ENCODE measurements at regions not wholly inside any gene's neighbourhood (a gene's known extent, or its start where the extent isn't known, plus 50 kb on each side); places are given as distances from the start of the nearest gene placed in this dataset.
"Not testable (repeated sequence)": the region's sequence is repeated elsewhere in the genome, so short reads cannot be mapped to it uniquely, and the experiment has no call there.

DNA sequence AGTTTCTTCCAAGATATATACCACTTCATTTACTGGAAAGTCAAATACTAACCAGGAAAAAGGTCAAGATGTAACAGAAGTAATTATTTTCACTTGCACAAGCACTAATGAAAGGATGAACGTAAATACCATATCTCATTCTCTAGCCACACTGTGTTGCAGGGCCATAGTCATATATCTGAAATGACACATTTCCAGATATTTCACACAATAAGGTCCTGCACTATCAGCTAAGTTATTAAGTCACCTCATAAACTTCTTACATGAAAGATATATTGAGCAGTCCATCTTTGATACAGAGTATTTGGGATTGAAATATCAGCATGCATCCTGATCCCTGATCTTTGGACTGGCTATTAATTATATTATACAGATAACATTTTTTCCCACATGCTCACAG is 783.3 kb upstream of the MGAT4C start:
- TF ChIP-seq TAF1 (IDR thresholded peaks at IDR 0.05; ENCODE audit: low read depth, low read length) (no peak), POU2F2 (IDR thresholded peaks at IDR 0.05; ENCODE audit: low read depth, low read length) (no peak), POLR2AphosphoS5 (IDR thresholded peaks at IDR 0.05; ENCODE audit: low read depth, low read length) (no peak), POLR2A (IDR thresholded peaks at IDR 0.05; ENCODE audit: low read depth, low read length) (no peak), PAX5 (IDR thresholded peaks at IDR 0.05; ENCODE audit: insufficient read depth, low read length, severe bottlenecking) (no peak), SPI1 (IDR thresholded peaks at IDR 0.05; ENCODE audit: low read depth, low read length) (no peak)
- FAIRE-seq (no peak), DNase-seq (ENCODE audit: insufficient read length, low spot score) (no peak)

DNA sequence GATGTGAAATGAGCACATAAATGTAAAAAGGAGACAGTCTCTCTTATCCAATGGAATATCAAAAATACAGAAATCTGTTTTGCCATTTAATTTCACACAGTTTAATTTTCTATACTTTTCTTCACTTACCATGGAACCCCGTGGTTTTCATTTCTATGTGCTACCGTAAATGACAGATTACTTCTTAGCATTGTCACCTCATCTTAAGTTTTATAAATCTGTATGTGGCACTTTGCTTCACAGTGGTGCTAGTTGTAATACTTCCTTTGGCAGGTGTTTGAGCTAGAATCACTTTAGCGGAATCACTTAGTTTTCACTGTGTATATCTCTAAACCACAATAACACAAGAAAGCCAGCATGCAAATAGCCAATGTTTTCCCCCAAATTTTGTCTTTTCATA is 781.9 kb upstream of the MGAT4C start:
- DNase-seq (ENCODE audit: insufficient read length, low spot score) (no peak), FAIRE-seq (no peak)
- TF ChIP-seq SPI1 (IDR thresholded peaks at IDR 0.05; ENCODE audit: low read depth, low read length) (no peak), POLR2AphosphoS5 (IDR thresholded peaks at IDR 0.05; ENCODE audit: low read depth, low read length) (no peak), TAF1 (IDR thresholded peaks at IDR 0.05; ENCODE audit: low read depth, low read length) (no peak), POLR2A (IDR thresholded peaks at IDR 0.05; ENCODE audit: low read depth, low read length) (no peak), PAX5 (IDR thresholded peaks at IDR 0.05; ENCODE audit: insufficient read depth, low read length, severe bottlenecking) (no peak), POU2F2 (IDR thresholded peaks at IDR 0.05; ENCODE audit: low read depth, low read length) (no peak)

GRCh38 chr12:87025976-87026375 is 769.8 kb upstream of the MGAT4C start:
- no peak for TF ChIP-seq SPI1 (IDR thresholded peaks at IDR 0.05; ENCODE audit: low read depth, low read length)
- TF ChIP-seq PAX5 (IDR thresholded peaks at IDR 0.05; ENCODE audit: insufficient read depth, low read length, severe bottlenecking), result no peak
- no peak for TF ChIP-seq TAF1 (IDR thresholded peaks at IDR 0.05; ENCODE audit: low read depth, low read length)
- no peak for TF ChIP-seq POLR2A (IDR thresholded peaks at IDR 0.05; ENCODE audit: low read depth, low read length)
- no peak for TF ChIP-seq POLR2AphosphoS5 (IDR thresholded peaks at IDR 0.05; ENCODE audit: low read depth, low read length)
- no peak for TF ChIP-seq POU2F2 (IDR thresholded peaks at IDR 0.05; ENCODE audit: low read depth, low read length)
- DNase-seq (ENCODE audit: insufficient read length, low spot score) (no peak), FAIRE-seq (no peak)

DNA sequence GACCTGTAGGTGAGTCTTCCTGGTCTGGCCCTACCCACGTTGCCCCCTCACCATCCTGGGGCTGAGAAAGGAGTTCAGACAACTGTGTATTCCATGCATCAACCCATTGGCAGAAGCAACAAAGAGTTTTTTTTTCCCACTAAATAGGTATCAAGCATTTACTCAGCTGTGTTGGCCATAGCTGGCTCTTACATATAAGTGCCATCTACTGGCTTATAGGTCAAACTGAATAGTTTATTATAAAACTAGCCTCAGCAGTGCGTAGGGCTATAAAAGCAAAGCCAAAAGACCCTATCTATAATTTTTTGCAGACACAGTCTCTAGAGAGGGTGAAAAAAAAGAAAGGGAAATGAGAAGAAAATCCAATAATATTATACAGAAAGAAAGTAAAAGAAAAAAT is 765.2 kb upstream of the MGAT4C start:
- DNase-seq (ENCODE audit: insufficient read length, low spot score) (no peak), FAIRE-seq (no peak)
- TF ChIP-seq POLR2AphosphoS5 (IDR thresholded peaks at IDR 0.05; ENCODE audit: low read depth, low read length) (no peak), PAX5 (IDR thresholded peaks at IDR 0.05; ENCODE audit: insufficient read depth, low read length, severe bottlenecking) (no peak), POU2F2 (IDR thresholded peaks at IDR 0.05; ENCODE audit: low read depth, low read length) (no peak), SPI1 (IDR thresholded peaks at IDR 0.05; ENCODE audit: low read depth, low read length) (no peak), TAF1 (IDR thresholded peaks at IDR 0.05; ENCODE audit: low read depth, low read length) (no peak), POLR2A (IDR thresholded peaks at IDR 0.05; ENCODE audit: low read depth, low read length) (no peak)

- no peak for TF ChIP-seq TAF1 (IDR thresholded peaks at IDR 0.05; ENCODE audit: low read depth, low read length)
- no peak for TF ChIP-seq POU2F2 (IDR thresholded peaks at IDR 0.05; ENCODE audit: low read depth, low read length)
- no peak for TF ChIP-seq POLR2A (IDR thresholded peaks at IDR 0.05; ENCODE audit: low read depth, low read length)
- TF ChIP-seq POLR2AphosphoS5 (IDR thresholded peaks at IDR 0.05; ENCODE audit: low read depth, low read length), result no peak
- no peak for TF ChIP-seq SPI1 (IDR thresholded peaks at IDR 0.05; ENCODE audit: low read depth, low read length)
- no peak for TF ChIP-seq PAX5 (IDR thresholded peaks at IDR 0.05; ENCODE audit: insufficient read depth, low read length, severe bottlenecking)
- FAIRE-seq (no peak), DNase-seq (ENCODE audit: insufficient read length, low spot score) (no peak)
These were observed 763.9 kb upstream of the MGAT4C start for GRCh38 chr12:87020071-87020470.

DNA sequence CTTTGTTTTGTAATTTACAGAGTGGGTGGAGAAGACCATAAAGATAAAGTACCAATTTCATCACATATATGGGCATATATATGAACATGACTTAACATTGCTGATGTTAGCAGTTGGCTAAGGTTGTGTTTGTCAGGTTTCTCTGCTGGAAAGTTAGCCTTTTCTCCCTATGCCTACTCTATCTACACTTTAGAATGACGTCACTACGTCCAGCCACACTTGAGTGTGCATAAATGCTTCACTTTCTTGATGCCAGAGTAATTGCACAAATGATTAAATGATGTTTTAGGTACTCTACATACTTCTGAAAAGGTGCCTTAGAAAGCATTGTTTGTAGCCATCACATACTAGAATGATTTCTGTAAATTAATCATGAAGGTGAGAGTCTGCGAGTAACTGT is 759.2 kb upstream of the MGAT4C start:
- FAIRE-seq, result no peak
- TF ChIP-seq POU2F2 (IDR thresholded peaks at IDR 0.05; ENCODE audit: low read depth, low read length) (no peak), TAF1 (IDR thresholded peaks at IDR 0.05; ENCODE audit: low read depth, low read length) (no peak), POLR2A (IDR thresholded peaks at IDR 0.05; ENCODE audit: low read depth, low read length) (no peak)
- DNase-seq (ENCODE audit: insufficient read length, low spot score), result no peak

GRCh38 chr12:87008785-87009384 is 752.7 kb upstream of the MGAT4C start:
- DNase-seq (ENCODE audit: insufficient read length, low spot score) (no peak), FAIRE-seq (no peak)
- TF ChIP-seq POLR2A (IDR thresholded peaks at IDR 0.05; ENCODE audit: low read depth, low read length) (no peak), POU2F2 (IDR thresholded peaks at IDR 0.05; ENCODE audit: low read depth, low read length) (no peak), POLR2AphosphoS5 (IDR thresholded peaks at IDR 0.05; ENCODE audit: low read depth, low read length) (no peak), TAF1 (IDR thresholded peaks at IDR 0.05; ENCODE audit: low read depth, low read length) (no peak), SPI1 (IDR thresholded peaks at IDR 0.05; ENCODE audit: low read depth, low read length) (no peak), PAX5 (IDR thresholded peaks at IDR 0.05; ENCODE audit: insufficient read depth, low read length, severe bottlenecking) (no peak)

GRCh38 chr12:87001102-87001501 is 744.9 kb upstream of the MGAT4C start:
- TF ChIP-seq POLR2A (IDR thresholded peaks at IDR 0.05; ENCODE audit: low read depth, low read length) (no peak), POLR2AphosphoS5 (IDR thresholded peaks at IDR 0.05; ENCODE audit: low read depth, low read length) (no peak), SPI1 (IDR thresholded peaks at IDR 0.05; ENCODE audit: low read depth, low read length) (no peak), TAF1 (IDR thresholded peaks at IDR 0.05; ENCODE audit: low read depth, low read length) (no peak), PAX5 (IDR thresholded peaks at IDR 0.05; ENCODE audit: insufficient read depth, low read length, severe bottlenecking) (no peak), POU2F2 (IDR thresholded peaks at IDR 0.05; ENCODE audit: low read depth, low read length) (no peak)
- DNase-seq (ENCODE audit: insufficient read length, low spot score) (no peak), FAIRE-seq (no peak)

DNA sequence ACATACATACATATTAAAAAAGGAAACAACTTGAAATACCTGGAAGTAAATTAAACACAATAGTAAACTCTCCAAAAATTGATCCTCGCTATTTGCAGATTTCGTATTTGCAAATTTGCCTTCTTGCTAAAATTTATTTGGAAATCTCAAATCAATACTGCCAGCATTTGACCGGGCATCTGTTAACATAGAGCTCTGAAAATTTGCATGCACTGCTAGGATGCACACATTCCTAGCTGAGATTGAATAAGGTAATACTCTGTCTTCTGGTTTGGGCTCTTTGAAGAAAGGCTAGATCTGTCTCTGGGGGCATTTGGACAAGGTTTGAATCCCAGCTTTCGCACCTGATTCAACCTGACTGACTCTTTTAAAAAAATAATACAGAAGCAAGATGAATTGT is 729.1 kb upstream of the MGAT4C start:
- TF ChIP-seq POU2F2 (IDR thresholded peaks at IDR 0.05; ENCODE audit: low read depth, low read length) (no peak), SPI1 (IDR thresholded peaks at IDR 0.05; ENCODE audit: low read depth, low read length) (no peak), PAX5 (IDR thresholded peaks at IDR 0.05; ENCODE audit: insufficient read depth, low read length, severe bottlenecking) (no peak), POLR2A (IDR thresholded peaks at IDR 0.05; ENCODE audit: low read depth, low read length) (no peak), POLR2AphosphoS5 (IDR thresholded peaks at IDR 0.05; ENCODE audit: low read depth, low read length) (no peak)

DNA sequence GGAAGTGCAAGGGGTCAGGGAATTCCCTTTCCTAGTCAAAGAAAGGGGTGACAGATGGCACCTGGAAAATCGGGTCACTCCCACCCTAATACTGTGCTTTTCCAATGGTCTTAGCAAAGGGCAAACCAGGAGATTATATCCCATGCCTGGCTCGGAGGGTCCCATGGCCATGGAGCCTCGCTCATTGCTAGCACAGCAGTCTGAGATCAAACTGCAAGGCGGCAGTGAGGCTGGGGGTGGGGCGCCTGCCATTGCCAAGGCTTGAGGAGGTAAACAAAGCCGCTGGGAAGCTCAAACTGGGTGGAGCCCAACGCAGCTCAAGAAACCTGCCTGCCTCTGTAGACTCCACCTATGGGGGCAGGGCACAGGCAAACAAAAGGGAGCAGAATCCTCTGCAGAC is 714.4 kb upstream of the MGAT4C start:
- FAIRE-seq; DNase-seq (ENCODE audit: insufficient read length, low spot score): not testable (repeated sequence)

More for the DNA sequence above, 729.1 kb upstream of the MGAT4C start:
- no peak for DNase-seq (ENCODE audit: insufficient read length, low spot score)
- no peak for FAIRE-seq

Measured in GM12891 (cell line).